ENCODE measurements at regions not wholly inside any gene's neighbourhood (a gene's known extent, or its start where the extent isn't known, plus 50 kb on each side); places are given as distances from the start of the nearest gene placed in this dataset.
"Not testable (repeated sequence)": the region's sequence is repeated elsewhere in the genome, so short reads cannot be mapped to it uniquely, and the experiment has no call there.

DNA sequence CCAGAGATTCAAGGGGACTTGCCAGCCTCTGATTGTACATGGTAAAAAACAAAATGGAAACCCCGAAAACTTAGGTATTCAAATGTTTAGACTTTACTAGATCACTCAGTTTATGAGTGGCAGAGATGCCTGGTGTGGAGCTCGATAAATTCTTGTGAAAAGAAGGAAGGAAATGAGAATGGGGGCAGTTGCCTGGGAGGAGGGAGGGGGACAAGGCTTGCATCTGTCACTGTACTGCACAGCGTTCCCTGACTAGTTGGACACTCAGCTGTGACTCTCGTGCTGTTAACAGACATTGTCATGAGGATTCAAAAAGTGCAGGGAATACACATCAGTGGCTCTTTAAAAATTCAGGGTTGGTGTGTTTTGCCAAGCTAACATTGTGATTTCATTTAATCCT is 232.9 kb downstream of the ZIC5 start:
- no CpG with 5 or more reads among the region's 4 CpGs for WGBS (ENCODE audit: insufficient coverage, low lambda C conversion rate)
- Histone ChIP-seq H3K9me3 (ENCODE audit: control insufficient read depth, low read depth, low read length) (no peaks in the 10 kb centered on the region), H3K36me3 (ENCODE audit: control insufficient read depth, insufficient read depth, low read length) (no peaks in the 10 kb centered on the region), H3K27me3 (ENCODE audit: control insufficient read depth, insufficient read depth, low read length) (no peaks in the 10 kb centered on the region), H3K4me1 (ENCODE audit: control insufficient read depth, insufficient read depth, low read length) (no peaks in the 10 kb centered on the region), H3K4me3 (ENCODE audit: low read length) (no peak overlapping the region), H3K27ac (ENCODE audit: low read length) (no peak overlapping the region)
- DNase-seq: no peak

DNA sequence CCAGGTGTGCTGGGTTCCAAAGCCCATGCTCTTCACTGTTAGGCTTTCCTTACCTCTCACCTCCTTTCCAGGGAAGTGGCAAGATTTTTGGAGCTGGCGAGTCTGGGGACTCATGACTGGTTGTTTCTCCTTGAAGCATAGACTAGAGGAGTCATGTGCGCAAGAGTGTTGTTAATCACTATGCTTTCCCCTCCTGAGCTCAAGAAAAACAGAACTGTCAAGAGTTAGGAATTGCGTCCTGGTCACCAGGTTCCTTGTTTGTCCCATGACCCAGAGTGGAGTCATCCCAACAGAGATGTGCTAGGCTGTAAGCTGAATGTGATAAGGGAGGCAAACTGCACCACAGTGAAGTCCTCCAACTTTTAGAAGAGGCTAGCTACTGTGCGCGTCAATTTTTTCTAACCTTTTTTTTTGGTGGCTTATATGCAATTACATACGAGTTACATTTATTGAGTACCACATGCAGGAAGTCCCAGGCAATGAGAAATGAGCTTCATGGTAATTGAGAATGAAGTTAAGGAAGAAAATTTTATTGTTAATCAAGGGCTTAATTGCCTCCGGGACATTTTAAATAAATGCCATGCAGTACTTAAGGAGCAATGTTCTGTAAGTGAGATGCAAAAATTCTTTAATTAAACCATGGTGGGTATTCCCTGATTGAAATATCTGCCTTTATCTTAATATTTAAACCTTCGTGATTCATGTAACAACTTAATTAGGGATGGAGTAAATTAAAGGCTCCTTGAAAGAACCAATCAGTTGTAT is 233.9 kb downstream of the ZIC5 start:
- Histone ChIP-seq H3K4me1 (ENCODE audit: control insufficient read depth, insufficient read depth, low read length) (no peaks in the 10 kb centered on the region), H3K27me3 (ENCODE audit: control insufficient read depth, insufficient read depth, low read length) (no peaks in the 10 kb centered on the region), H3K36me3 (ENCODE audit: control insufficient read depth, insufficient read depth, low read length) (no peaks in the 10 kb centered on the region), H3K9me3 (ENCODE audit: control insufficient read depth, low read depth, low read length) (no peaks in the 10 kb centered on the region), H3K27ac (ENCODE audit: low read length) (no peak overlapping the region), H3K4me3 (ENCODE audit: low read length) (no peak overlapping the region)
- 100% methylated on average over 1 of the region's 8 CpGs for WGBS (ENCODE audit: insufficient coverage, low lambda C conversion rate)
- no peak for DNase-seq

DNA sequence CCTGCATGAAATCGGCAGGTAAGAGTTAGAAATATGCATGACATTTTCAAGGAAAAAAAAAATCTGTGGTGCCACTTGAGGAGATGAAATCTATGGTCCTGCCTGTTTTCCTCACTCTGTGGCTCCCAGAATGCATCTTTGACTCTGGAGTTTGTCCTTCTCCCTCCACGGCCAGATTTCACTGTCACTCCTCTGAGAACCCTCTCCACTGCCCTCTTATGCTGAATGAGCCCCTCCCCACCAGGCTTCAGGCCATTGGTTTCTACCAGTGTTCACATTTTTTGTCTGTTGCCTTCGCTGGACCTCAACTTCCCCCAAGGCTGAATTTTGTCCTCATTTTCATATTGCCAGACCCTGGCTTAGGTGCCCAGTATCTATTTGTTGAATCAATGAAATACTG is 235.0 kb downstream of the ZIC5 start:
- Histone ChIP-seq H3K4me1 (ENCODE audit: control insufficient read depth, insufficient read depth, low read length) (no peaks in the 10 kb centered on the region), H3K36me3 (ENCODE audit: control insufficient read depth, insufficient read depth, low read length) (no peaks in the 10 kb centered on the region), H3K4me3 (ENCODE audit: low read length) (no peak overlapping the region), H3K27ac (ENCODE audit: low read length) (no peak overlapping the region), H3K27me3 (ENCODE audit: control insufficient read depth, insufficient read depth, low read length) (no peaks in the 10 kb centered on the region), H3K9me3 (ENCODE audit: control insufficient read depth, low read depth, low read length) (no peaks in the 10 kb centered on the region)
- no CpG with 5 or more reads among the region's 3 CpGs for WGBS (ENCODE audit: insufficient coverage, low lambda C conversion rate)
- DNase-seq: no peak

DNA sequence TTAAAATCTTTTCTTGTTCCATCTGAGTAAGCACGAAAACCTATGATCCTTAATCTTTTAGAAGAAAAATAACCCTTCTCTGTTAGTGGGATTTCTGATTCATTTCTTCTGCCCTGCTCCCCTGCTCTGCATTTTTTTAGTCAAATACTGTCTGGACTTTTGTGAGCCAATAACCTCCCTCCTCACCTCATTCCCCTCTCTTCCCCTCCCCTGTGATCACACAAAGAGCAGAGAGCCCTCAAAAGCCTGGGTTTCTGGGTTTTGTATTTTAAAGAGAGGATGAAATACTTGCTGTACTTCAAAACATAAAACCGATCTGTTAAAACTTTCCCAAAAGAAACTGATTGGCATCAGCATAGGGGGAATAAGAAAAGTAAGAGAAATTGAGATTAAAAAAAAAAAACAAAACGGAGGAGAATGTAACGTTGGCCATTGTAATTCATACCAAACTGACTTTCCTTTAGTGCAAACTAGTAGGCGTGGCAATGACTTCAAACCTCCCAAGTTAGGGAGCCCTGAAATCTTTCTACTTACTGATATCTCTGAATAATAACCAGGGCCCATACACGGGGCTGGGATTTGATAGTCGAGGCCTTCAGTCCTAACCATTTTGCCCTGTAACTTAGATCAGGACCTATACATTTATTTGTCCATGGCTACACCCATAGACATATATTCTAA is 232.9 kb downstream of the TM9SF2 start:
- Histone ChIP-seq H3K27ac (ENCODE audit: low read length) (no peak overlapping the region), H3K36me3 (ENCODE audit: control insufficient read depth, insufficient read depth, low read length) (no peaks in the 10 kb centered on the region), H3K9me3 (ENCODE audit: control insufficient read depth, low read depth, low read length) (no peaks in the 10 kb centered on the region), H3K27me3 (ENCODE audit: control insufficient read depth, insufficient read depth, low read length) (no peaks in the 10 kb centered on the region), H3K4me1 (ENCODE audit: control insufficient read depth, insufficient read depth, low read length) (no peaks in the 10 kb centered on the region), H3K4me3 (ENCODE audit: low read length) (no peak overlapping the region)
- no peak for DNase-seq
- 80% methylated on average over 1 of the region's 7 CpGs for WGBS (ENCODE audit: insufficient coverage, low lambda C conversion rate)

DNA sequence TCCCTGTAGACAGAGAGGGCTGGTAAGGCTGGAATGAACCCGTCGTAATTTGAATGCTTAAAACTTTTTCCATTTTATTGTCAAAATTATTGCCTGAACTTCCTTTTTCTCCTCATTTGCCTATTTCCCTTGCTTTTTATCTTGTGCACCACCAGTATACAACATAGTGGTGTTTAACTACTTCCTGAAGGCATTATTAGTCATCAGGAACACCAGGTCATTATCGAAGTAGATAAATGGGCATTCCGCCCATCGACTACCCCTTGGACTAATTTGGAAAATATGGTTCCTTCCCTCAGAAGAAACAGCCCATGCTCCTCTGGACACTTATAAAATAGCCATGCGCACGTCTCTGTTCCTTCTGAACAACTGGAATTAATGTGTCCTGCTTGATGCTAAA is 232.1 kb downstream of the TM9SF2 start:
- H3K9me3 ChIP-seq (ENCODE audit: control insufficient read depth, low read depth, low read length): no peaks in the 10 kb centered on the region
- no peak overlapping the region for H3K27ac ChIP-seq (ENCODE audit: low read length)
- no peak overlapping the region for H3K4me3 ChIP-seq (ENCODE audit: low read length)
- no peaks in the 10 kb centered on the region for H3K36me3 ChIP-seq (ENCODE audit: control insufficient read depth, insufficient read depth, low read length)
- H3K27me3 ChIP-seq (ENCODE audit: control insufficient read depth, insufficient read depth, low read length): no peaks in the 10 kb centered on the region
- H3K4me1 ChIP-seq (ENCODE audit: control insufficient read depth, insufficient read depth, low read length): no peaks in the 10 kb centered on the region
- WGBS (ENCODE audit: insufficient coverage, low lambda C conversion rate): no CpG with 5 or more reads among the region's 7 CpGs
- DNase-seq: no peak

DNA sequence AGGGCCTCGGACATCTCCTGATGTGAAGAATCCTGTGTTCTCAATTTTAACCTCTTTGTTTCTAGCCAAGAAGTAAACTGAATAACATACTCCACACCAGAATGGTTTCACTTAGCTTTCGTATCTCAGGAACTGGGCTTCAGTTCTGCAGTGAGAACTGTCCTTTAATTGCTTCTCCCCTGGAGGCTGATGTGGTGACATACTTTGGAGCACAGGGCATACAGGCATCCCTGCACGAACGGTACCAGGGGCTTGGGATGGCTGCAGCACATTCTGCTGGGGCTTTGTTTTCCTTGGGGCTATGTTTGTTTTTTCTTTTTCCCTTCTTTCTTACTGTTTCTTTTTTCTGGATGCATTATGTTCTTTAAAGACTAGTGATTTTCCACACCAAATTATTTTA is 230.5 kb downstream of the TM9SF2 start:
- no peak overlapping the region for H3K4me3 ChIP-seq (ENCODE audit: low read length)
- H3K9me3 ChIP-seq (ENCODE audit: control insufficient read depth, low read depth, low read length): no peaks in the 10 kb centered on the region
- H3K27ac ChIP-seq (ENCODE audit: low read length): no peak overlapping the region
- no peaks in the 10 kb centered on the region for H3K36me3 ChIP-seq (ENCODE audit: control insufficient read depth, insufficient read depth, low read length)
- H3K4me1 ChIP-seq (ENCODE audit: control insufficient read depth, insufficient read depth, low read length): no peaks in the 10 kb centered on the region
- no peaks in the 10 kb centered on the region for H3K27me3 ChIP-seq (ENCODE audit: control insufficient read depth, insufficient read depth, low read length)
- no CpG with 5 or more reads among the region's 4 CpGs for WGBS (ENCODE audit: insufficient coverage, low lambda C conversion rate)
- DNase-seq: no peak

DNA sequence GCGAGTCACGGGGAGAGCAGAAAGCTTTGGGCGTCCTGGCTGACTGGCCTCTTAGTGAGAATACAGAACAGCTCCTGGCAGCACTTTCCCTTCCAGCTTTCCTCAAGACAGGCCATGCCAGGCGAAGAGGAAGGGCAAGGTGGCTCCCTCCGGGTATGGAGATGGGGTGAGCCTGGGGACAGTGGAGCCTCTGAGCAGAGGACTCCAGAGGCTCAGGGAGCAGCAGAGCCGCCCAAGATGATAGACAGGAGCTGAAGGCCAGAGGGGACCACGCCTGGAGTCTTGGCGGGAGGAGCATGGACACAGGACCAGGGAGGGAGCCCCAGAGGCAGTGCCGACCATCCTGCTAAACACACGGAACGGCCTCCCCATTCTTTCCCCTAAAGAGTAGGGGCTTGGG is 229.1 kb downstream of the TM9SF2 start:
- Histone ChIP-seq H3K4me3 (ENCODE audit: low read length) (no peak overlapping the region), H3K27ac (ENCODE audit: low read length) (no peak overlapping the region), H3K4me1 (ENCODE audit: control insufficient read depth, insufficient read depth, low read length) (no peaks in the 10 kb centered on the region), H3K27me3 (ENCODE audit: control insufficient read depth, insufficient read depth, low read length) (no peaks in the 10 kb centered on the region), H3K36me3 (ENCODE audit: control insufficient read depth, insufficient read depth, low read length) (no peaks in the 10 kb centered on the region), H3K9me3 (ENCODE audit: control insufficient read depth, low read depth, low read length) (no peaks in the 10 kb centered on the region)
- no peak for DNase-seq
- no CpG with 5 or more reads among the region's 11 CpGs for WGBS (ENCODE audit: insufficient coverage, low lambda C conversion rate)

DNA sequence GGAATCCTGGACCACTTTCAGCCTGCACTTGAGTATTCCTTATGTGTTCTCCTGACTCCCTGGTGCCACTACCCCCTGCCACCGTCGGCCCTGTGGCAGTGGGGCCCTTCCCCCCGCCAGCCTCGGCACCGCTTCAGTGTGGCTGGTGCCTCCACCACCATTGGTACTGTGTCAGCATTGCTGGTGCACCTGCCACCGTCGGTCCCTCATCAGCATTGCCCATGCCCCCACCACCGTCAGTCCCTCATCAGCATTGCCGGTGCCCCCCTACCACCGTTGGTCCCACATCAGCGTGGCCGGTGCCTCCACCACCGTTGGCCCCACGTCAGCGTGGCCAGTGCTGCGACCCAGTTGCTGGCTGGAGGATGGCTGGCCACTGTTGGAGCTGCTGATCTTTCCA is 228.5 kb downstream of the TM9SF2 start:
- no CpG with 5 or more reads among the region's 16 CpGs for WGBS (ENCODE audit: insufficient coverage, low lambda C conversion rate)
- no peak overlapping the region for H3K4me3 ChIP-seq (ENCODE audit: low read length)
- no peaks in the 10 kb centered on the region for H3K4me1 ChIP-seq (ENCODE audit: control insufficient read depth, insufficient read depth, low read length)
- H3K27me3 ChIP-seq (ENCODE audit: control insufficient read depth, insufficient read depth, low read length): no peaks in the 10 kb centered on the region
- no peak for DNase-seq
- no peaks in the 10 kb centered on the region for H3K36me3 ChIP-seq (ENCODE audit: control insufficient read depth, insufficient read depth, low read length)
- no peak overlapping the region for H3K27ac ChIP-seq (ENCODE audit: low read length)
- no peaks in the 10 kb centered on the region for H3K9me3 ChIP-seq (ENCODE audit: control insufficient read depth, low read depth, low read length)

DNA sequence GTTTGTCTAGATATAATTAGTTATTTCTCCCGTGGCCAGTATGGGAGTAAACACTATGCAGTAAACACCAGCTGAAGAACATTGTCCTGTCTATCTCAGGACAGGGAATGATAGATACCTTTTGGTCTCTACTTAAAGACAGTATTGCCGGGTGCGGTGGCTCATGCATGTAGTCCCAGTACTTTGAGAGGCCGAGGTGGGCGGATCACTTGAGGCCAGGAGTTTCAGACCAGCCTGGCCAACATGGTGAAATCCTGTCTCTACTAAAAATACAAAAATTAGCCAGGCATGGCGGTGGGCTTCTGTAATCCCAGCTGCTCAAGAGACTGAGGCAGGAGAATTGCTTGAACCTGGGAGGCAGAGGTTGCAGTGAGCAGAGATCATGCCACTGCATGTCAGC is 226.4 kb downstream of the TM9SF2 start:
- H3K27ac ChIP-seq (ENCODE audit: low read length); DNase-seq; H3K4me3 ChIP-seq (ENCODE audit: low read length); H3K36me3 ChIP-seq (ENCODE audit: control insufficient read depth, insufficient read depth, low read length); H3K27me3 ChIP-seq (ENCODE audit: control insufficient read depth, insufficient read depth, low read length); H3K9me3 ChIP-seq (ENCODE audit: control insufficient read depth, low read depth, low read length); H3K4me1 ChIP-seq (ENCODE audit: control insufficient read depth, insufficient read depth, low read length): not testable (repeated sequence)
- WGBS (ENCODE audit: insufficient coverage, low lambda C conversion rate): no CpG with 5 or more reads among the region's 6 CpGs

DNA sequence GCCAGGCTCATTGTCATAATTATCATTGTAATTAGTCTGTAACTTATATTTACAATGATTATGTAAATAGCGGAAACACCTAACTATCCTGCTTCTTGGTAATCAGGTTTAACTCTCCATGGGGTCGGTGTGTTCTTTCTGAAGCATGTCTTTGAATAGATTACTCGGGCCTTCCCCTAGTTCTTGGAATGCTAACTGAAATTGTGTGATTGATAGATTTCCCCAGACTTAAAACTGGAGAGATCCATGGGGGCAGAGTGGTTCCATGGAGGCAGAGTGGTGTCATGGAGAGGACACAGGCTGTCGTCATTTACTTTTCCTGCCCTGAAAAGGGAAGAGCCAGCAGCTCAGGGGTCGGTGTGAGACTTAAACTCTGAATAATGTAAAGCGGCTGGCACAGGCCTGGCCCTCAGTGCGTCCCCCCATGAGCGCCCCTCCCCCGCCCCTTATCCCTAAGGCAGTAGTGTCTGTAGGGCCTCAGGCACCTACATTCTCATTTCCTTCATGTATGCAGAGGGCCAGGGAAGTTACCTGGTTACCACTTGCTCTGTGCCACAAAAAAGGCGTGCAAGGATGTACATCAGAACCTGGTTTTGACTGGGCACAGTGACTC is 225.1 kb downstream of the TM9SF2 start:
- Histone ChIP-seq H3K9me3 (ENCODE audit: control insufficient read depth, low read depth, low read length) (no peaks in the 10 kb centered on the region), H3K4me3 (ENCODE audit: low read length) (no peak overlapping the region), H3K4me1 (ENCODE audit: control insufficient read depth, insufficient read depth, low read length) (no peaks in the 10 kb centered on the region), H3K36me3 (ENCODE audit: control insufficient read depth, insufficient read depth, low read length) (no peaks in the 10 kb centered on the region), H3K27ac (ENCODE audit: low read length) (no peak overlapping the region), H3K27me3 (ENCODE audit: control insufficient read depth, insufficient read depth, low read length) (no peaks in the 10 kb centered on the region)
- DNase-seq: no peak
- no CpG with 5 or more reads among the region's 10 CpGs for WGBS (ENCODE audit: insufficient coverage, low lambda C conversion rate)
